HUDEP-2 (cell line): ENCODE measurements at regions not wholly inside any gene's neighbourhood (a gene's known extent, or its start where the extent isn't known, plus 50 kb on each side); places are given as distances from the start of the nearest gene placed in this dataset.
A peak's percentile ranks its signal among the peaks of the same experiment; 100 is the strongest.

ENCODE experiments used
- DNase-seq, 76 experiments: peaks; one replicate each; lab custom pipeline; 2025; ENCODE audit not compliant: unreplicated experiment in 76 of 76; lab: John Stamatoyannopoulos, UW

GRCh38 chr19:28521614-28522544 lies 691.1 kb downstream of the UQCRFS1 start:
- no peak for DNase-seq

DNA sequence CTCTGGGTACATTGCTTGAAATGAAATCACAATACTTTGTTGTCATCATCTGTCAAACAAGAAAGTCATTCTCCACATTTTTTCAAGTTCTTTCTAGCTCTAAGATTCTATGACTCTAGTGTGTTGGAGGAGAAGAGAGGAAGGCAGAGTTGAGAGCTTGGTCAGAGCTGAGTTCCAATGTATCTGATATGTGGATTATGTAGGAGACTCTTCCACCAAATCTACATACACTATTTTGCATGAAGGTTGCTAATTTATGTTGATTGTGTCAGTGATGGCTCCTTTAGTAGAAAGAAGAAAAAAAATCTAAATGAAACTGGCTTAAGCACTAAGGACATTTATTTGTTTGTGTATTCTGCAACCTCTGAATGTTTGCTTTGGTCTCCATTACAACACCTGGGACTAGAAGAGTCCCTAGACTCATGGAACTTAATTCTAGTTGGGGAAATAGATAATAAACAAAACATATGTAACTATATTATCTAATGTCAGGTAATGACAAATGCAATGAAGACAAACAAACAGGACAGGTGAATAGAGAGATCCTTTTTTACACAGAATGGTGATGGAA lies 691.9 kb downstream of the UQCRFS1 start:
- no peak for DNase-seq

DNA sequence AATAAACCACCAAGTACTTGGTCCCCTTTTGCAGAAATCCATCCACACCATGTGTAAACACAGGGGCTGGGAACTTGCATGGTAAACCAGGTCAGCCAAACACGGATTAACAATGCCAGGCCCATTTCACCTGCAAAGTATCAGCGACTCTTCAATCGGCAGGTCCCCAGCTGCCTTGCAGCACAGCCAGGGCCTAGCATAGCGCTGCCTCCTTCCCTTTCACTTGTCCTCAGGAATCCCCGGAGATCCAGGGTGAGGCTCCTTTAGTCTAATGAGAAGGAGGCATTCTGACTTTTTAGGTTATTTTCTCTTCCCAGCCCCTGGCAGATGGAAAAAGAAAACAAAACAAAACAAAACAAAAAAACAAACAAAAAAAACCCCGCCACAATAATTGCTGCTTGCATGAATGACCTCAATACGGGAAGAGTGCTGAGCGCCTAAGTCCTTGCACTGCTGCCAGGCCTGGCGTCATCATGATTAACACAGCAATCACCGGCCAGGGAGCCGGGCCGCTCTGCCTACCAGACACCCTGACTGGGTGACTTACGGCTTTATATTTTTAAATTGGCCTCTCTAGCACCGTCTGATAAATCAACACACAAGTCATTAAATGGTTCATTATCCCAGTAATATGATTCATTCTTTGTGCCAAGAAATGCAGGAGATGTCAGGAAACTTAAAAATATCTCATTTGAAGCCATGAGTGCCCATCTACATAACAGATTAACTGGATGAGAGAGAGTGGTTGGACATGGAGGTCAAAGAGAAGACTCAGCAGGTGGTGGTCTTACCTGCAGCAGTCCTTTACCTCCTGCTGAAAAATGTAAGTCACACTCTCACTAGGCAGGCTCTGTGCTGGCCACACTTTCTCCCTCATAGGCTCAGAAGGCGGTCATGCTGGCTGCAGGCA lies 692.7 kb downstream of the UQCRFS1 start:
- no peak for DNase-seq

- DNase-seq: no peak
These were observed 693.7 kb downstream of the UQCRFS1 start for GRCh38 chr19:28519218-28519779.

DNA sequence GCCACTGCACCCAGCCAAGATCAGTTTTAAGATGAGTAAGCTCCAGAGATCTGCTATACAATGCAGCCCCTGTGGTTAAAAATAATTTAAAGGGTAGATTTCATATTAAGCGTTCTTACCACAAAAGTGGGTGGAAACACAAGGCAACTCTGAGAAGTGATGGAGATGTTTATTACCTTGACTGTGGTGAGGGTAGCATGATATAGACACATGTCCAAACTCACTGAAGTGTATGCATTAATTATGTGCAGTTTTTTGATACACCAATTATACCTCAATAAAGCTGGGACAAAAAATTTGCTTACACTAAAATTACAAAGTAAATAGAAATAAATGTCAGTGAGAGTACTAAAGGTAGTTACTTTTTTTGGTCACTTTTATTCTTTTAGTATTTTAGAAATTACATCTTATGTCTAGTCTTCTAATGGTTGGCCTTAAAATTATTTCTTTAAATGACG lies 696.5 kb downstream of the UQCRFS1 start:
- DNase-seq: no peak

DNA sequence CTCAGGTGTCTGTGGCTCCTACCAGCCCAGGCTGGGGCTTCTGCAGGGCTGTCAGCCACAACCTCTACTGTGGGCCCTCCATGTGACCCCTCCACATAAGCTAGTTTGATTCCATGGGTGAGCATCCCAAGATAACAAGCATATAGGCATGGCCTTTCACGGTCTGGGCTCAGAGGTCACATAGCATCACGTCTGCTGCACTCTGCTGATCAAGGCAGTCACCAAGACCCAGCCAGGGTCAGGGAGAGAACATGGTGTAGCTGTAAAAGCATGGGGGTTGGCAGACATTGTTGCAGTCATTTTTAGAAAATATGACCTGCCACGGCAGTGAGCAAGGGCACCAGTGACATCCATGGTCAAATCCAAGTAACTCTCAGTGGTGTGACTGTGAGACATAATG lies 698.8 kb downstream of the UQCRFS1 start:
- DNase-seq: no peak

- DNase-seq: no peak
These were observed 701.3 kb downstream of the UQCRFS1 start for GRCh38 chr19:28511655-28512054.

DNA sequence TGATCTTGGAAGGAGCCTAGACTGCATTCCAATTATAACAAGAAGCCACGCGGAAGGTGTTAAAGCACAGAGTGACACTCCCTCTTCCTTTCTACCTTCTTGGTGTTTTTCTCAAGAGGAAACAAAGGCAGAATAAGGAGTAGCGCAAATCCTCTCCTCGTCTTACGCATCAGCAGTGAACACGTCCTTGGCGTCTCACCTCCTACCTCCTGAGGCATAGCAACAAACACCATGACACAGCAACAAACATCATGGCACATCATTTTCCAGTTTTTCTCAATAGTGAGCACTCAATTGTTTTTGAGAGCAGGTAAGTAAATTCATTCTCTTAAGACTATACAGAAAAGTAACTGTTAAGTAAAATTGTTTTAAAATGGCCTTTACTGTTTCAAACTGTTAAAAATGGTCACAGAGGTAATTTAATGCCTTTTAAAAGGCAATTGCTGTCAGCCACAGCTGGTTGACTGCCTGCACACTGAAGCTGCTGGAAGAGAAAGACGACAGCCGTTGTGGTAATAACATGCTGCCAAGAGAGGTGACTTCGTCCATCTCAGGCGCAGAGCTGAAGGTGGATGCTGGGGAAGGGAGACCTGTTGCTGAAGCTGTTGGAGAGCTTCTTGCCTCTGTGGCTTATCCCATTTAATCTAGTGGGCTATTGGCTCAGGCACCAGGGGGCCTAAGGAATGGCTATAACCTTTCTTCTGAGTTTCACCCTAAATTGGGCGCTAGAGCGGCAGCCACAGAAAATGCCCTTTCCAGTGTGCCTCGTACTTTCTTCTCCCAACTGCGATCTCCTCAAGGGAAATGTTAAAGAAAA lies 703.7 kb downstream of the UQCRFS1 start:
- DNase-seq: no peak

DNA sequence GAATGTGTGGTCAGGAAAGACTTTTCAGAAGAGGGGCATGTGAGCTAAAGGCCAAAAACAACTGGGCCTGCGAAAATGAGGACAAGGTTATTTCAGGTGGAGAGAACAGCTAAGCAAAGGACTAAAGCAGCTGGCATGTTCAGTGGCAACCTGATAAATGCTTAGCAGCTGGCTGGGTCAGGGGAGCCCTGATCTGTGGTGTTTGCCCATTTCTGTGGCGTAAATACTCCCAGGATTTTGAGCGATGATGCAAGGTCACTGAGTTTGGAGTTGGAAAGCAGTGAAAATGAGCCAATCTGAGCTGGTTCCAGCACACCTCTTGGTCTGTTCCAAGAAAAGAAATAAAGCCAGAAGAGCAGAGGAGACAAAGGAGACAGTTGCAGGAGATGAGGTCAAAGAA lies 704.3 kb downstream of the UQCRFS1 start:
- DNase-seq: no peak

GRCh38 chr19:28505933-28506332 lies 707.0 kb downstream of the UQCRFS1 start:
- DNase-seq: no peak

GRCh38 chr19:28505134-28505533 lies 707.8 kb downstream of the UQCRFS1 start:
- no peak for DNase-seq

- no peak for DNase-seq
These were observed 708.2 kb downstream of the UQCRFS1 start for GRCh38 chr19:28504727-28505126.

- DNase-seq: no peak
These were observed 708.8 kb downstream of the UQCRFS1 start for GRCh38 chr19:28504139-28504538.

DNA sequence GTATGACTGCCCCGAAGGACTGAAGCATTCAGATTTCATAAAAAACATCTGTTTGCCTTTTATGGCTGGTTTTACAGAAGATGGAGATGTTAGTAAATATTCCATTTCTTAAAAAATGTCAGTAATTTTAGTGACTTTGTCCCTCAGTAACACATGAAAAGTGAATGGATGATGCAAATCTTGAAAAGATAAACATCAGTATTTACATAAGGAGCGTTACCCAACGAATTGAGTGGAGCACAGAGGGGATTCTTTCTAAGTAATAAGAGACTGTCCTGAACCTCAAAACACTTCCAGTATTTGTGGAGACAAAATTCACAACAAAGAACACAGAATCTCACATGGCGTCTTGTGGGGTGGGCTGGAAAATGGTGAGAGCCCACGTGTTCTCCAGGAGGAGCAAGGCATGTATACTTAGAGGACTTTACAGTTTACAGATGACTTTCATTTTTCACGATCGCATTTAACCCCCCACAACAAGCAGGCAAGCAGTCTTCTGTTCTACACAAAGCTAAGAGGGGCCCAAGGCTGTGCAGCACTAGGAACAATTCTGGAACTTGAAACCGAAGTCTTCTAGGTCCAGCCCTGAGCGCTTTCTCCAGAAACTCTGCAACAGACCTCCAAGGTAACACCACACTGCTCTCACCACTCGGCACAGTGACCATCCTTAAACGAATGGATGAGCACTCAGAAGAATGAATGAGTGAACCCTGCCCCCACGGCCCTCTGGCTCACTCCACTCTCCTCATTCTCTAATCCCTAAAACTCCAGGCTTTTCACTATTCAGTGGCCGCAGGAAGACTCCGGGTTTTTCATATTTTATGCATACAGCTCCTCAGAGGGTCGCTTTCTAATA lies 709.8 kb downstream of the UQCRFS1 start:
- DNase-seq: peak in 1 of 76 experiments; percentile 2

DNA sequence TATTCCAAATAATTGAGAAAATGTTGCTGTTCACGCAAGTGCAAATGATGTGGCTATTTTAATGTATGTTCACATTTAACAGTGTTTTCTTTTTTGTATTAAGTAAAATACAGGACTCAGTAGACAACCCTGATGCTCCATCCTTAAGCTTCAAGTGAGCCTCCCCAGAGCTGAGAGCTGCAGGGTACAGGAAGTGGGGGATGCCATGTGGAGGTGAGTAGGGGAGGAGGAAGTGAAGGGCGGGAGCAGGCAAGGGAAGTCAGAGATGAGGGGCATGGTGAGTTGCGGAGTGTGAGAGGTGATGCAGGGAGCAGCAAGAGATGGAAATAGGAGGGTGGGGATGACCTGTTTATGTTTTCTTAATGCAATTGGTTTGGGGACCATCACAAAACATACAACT lies 711.0 kb downstream of the UQCRFS1 start:
- no peak for DNase-seq

DNA sequence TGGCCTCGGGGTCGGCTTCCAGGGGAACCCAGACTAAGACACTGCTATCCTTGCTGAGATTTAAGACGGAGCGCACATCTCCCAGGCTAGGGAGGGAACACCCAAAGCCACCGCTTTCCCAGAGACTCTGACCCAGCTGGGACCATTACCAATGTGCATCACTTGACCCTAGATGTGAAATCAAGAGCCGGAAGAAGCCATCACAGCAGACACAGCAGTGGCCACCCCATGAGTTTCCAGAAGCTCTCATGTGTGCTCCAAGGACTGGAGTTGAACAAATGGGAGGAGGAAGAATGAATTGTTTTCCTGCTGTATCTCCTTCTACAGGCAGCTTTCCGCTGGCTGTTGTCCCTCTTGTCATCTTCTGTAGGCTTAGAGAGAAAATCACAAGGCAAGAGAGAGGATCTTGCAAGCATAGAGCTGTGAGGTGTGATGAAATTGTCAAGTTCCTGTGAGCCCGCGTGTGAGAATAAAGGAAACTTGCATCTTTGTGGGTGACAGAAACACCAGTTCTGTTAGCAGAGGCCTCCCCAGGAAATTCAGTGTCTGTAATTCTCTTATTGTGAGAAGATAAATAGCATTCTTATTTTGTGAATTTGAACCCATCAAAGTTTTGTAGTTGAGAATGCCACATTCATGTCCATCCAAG lies 711.8 kb downstream of the UQCRFS1 start:
- DNase-seq: no peak

- no peak for DNase-seq
These were observed 712.7 kb downstream of the UQCRFS1 start for GRCh38 chr19:28500296-28500695.

GRCh38 chr19:28498404-28498976 lies 714.5 kb downstream of the UQCRFS1 start:
- peak in 2 of 76 experiments; percentile 15 to 30 for DNase-seq
